BJ (cell line): ENCODE measurements at regions not wholly inside any gene's neighbourhood (a gene's known extent, or its start where the extent isn't known, plus 50 kb on each side); places are given as distances from the start of the nearest gene placed in this dataset.

Experiments used
- CTCF ChIA-PET: fragments of 350-600 bp; formaldehyde crosslinking; extraction: SDS; loops from one replicate; lab custom pipeline; 2021; ENCODE audit warnings: antibody characterized with exemption, inconsistent platforms; lab: Yijun Ruan, JAX
- POLR2A ChIA-PET: fragments of 300-600 bp; sonication (Branson Sonifier 250); formaldehyde crosslinking; extraction: SDS; loops from one replicate; lab custom pipeline; 2021; ENCODE audit warnings: antibody characterized with exemption; lab: Charles Lee
- DNase-seq: peaks from one replicate; pipeline ENCODE4 v3.0.0-alpha.2; 2011; ENCODE audit warnings: low read depth
- H3K27me3 ChIP-seq: 2 replicates; pipeline ENCODE4 v1.6.0; 2011; ENCODE audit warnings: low read length; ENCODE audit not compliant: control insufficient read depth, insufficient read depth
- H3K36me3 ChIP-seq: 2 replicates; pipeline ENCODE4 v1.5.1; 2011; ENCODE audit warnings: low read length; ENCODE audit not compliant: control insufficient read depth, insufficient read depth
- H3K4me3 ChIP-seq: 2 replicates; pipeline ENCODE4 v1.5.1; 2011; ENCODE audit warnings: low read depth, mild to moderate bottlenecking, control low read depth, low read length
- CTCF ChIP-seq: IDR thresholded peaks from 2 replicates; pipeline ENCODE4 v1.5.1; 2011; ENCODE audit warnings: low read depth, mild to moderate bottlenecking, control low read depth, inconsistent platforms, low read length, moderate library complexity; ENCODE audit not compliant: insufficient read depth

DNA sequence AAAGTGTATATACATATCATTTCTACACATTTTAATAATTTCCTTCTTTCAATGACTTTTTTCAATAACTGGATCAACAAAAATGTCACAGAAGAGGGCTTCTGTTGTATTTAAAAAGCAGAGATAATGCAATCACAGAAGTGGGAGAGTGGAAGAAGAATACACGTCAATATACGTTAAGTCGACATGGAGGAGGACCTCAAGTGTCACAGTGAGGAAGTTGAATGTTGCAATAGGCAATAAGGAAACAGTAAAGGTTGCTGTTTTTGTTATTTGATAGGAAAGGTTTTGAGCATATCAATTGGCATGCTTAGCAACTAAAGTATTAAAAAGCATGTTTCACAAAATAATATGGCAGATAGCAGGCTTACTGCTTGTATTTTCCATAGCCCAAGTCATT is 184.0 kb upstream of the NR4A3 start:
- TF ChIP-seq CTCF: no peak
- DNase-seq: no peak
- POLR2A ChIA-PET: no interaction called here
- CTCF ChIA-PET: no interaction called here
- H3K36me3 ChIP-seq: no peaks in the 10 kb centered on the region
- H3K4me3 ChIP-seq: no peak overlapping the region
- H3K27me3 ChIP-seq: no peaks in the 10 kb centered on the region

DNA sequence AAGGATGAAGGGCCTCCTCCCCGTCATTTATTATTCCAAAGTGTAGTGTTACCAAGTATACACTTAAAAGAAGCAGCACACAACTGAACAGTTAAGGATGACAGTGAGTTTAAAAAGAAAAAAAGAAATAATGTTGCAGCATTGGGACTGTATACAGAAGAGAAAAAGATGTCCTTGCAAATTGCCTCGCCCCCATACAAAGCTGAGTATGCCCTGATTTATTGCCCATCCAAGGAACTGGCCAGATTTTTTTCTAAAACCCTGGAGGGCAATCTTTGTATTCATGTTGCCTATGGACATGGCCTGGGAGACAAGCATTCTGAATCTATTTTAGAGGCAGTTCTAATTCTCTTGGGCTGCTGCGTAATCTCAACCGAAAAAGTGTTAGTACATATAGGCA is 182.7 kb upstream of the NR4A3 start:
- ChIA-PET POLR2A (no interaction called here), CTCF (no interaction called here)
- TF ChIP-seq CTCF: no peak
- Histone ChIP-seq H3K36me3 (no peaks in the 10 kb centered on the region), H3K27me3 (no peaks in the 10 kb centered on the region), H3K4me3 (no peak overlapping the region)
- DNase-seq: no peak

GRCh38 chr9:99647604-99648003 is 174.1 kb upstream of the NR4A3 start:
- TF ChIP-seq CTCF: no peak
- Histone ChIP-seq H3K27me3 (peaks cover 1% of the 10 kb centered on the region; the same call in 1 of the 2 replicates), H3K4me3 (no peak overlapping the region), H3K36me3 (no peaks in the 10 kb centered on the region)
- DNase-seq: no peak
- ChIA-PET CTCF (no interaction called here), POLR2A (no interaction called here)

DNA sequence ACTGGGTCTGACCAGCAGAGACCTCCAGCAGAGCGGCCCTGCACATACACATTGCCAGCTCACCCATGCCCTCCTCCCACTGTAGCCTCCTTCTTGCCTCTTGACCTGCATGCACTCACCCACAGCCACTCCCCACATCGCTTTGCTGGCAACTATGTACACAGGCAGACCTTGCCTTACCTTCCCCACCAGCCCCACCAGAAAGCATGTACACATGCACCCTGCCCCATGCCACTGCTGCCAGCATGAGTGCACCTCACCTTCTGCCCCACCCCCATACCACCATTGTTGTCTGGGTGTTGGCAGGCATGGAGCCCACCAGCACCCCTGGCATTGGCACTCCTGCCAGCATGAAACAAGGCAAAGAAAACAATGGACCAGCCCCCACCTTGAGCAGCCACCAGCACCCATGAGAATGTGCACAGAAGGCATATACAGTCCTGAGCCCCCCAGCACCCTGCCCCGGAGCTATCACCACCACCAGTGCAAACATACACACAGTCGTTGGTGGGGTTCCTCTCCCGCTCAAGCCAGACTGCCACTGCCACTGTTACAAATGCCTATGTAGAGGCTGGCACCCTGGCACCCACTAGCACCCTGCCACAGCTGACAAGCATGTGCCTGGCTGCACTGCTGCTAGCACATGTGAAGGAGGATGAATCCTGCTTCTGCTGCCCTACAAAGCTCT is 171.4 kb upstream of the NR4A3 start:
- Histone ChIP-seq H3K4me3 (no peak overlapping the region), H3K27me3 (peaks cover 1% of the 10 kb centered on the region; the same call in 1 of the 2 replicates), H3K36me3 (no peaks in the 10 kb centered on the region)
- no peak for TF ChIP-seq CTCF
- CTCF ChIA-PET: no interaction called here
- no peak for DNase-seq
- POLR2A ChIA-PET: no interaction called here

DNA sequence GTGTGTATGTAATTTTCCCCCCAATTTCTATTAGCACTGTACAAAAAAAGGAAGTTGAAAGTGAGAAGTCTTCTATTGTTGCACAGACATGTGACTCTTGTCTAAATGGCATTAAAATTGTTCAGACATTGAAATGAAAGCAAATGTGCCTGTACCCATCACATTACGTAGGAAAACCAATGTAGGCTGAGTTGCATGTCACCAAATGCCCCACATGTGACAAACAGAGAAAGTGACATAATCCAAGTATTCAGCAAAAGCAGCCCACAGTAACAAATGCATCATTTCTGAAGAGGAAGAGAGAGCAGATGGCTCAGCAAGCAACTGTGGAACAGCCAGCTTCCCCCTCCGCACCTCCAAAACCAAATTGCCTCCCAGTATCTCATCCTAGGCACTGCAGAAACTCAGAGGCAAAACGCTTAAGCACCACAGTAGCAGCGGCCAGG is 161.5 kb upstream of the NR4A3 start:
- no peak for DNase-seq
- CTCF ChIA-PET: no interaction called here
- no peaks in the 10 kb centered on the region; the same call in none of the 2 replicates for H3K27me3 ChIP-seq
- no peak overlapping the region for H3K4me3 ChIP-seq
- POLR2A ChIA-PET: no interaction called here
- no peaks in the 10 kb centered on the region for H3K36me3 ChIP-seq
- TF ChIP-seq CTCF: no peak
